ENCODE measurements at regions not wholly inside any gene's neighbourhood (a gene's known extent, or its start where the extent isn't known, plus 50 kb on each side); places are given as distances from the start of the nearest gene placed in this dataset.

DNA sequence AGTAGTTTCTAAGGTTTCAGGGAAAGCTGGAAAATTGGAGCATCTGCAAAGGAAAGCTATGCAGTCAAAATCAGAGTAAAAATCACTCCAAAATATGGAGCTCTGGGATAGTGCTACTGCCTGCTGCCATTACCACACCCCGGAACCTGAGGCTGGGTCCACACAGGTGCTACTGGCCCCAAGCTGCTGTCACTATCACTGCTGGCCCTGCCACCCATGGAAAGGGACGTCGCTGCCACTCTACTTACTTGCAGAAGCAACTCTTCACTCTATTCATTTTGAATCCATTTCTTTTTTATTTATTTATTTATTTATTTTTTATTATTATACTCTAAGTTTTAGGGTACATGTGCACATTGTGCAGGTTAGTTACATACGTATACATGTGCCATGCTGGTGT, 60.3 kb upstream of the RGS18 start:
- no peak for DNase-seq (ENCODE audit: low read depth)

DNA sequence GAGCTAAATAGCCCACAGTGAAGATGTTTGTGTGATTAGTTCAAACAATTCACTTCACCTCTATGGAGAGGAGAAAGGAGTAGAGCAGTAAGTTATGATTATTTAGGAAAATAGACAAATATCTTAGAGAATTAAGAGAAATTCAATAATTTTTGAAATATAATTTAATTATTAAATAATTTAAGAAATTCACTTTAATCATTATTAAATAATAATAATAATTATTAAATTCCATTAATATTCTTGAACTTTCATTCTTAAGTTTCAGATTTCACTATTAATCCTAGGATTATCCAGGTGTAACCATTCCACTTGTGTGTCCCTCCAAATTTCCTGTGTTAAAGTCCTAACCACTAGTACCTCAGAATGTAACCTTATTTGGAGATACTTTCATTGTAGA, 58.9 kb upstream of the RGS18 start:
- DNase-seq (ENCODE audit: low read depth) = no peak

DNA sequence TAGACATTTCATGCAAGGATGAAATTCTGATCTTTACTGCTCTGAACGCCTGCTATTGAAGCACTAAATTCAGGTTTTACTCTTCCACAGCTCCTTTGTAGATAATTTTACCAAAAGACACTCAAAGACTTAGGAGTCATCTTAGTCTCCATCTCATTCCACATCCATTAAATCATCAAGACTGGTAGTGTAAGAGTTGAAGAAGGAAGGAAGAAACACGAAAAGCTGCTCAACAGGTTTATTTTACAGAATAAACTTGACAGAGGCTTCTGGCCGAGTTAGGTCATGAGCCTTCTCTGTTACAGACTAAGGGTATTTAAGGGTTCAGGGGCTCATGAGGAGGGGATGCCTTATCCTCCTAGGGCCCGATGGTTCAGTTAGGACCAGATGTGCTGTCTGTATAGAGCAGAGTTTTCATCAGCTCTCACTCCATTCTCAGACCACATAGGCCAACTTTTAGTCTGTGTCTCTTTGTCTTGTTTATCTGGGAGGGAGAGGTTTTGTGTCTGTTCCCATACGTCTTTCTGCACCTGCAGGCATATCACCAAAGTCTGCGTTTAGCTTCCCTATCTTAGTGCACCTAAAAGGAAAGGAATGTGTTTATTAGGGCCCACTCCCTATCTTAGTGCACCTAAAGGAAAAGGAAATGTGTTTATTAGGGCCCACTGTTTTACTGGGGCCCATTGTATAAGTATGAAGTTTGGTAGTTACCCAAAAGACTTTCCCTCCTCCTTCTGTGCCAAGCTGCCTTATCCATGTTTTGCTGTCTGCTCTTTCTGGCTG, 57.4 kb upstream of the RGS18 start:
- DNase-seq (ENCODE audit: low read depth) = no peak

DNA sequence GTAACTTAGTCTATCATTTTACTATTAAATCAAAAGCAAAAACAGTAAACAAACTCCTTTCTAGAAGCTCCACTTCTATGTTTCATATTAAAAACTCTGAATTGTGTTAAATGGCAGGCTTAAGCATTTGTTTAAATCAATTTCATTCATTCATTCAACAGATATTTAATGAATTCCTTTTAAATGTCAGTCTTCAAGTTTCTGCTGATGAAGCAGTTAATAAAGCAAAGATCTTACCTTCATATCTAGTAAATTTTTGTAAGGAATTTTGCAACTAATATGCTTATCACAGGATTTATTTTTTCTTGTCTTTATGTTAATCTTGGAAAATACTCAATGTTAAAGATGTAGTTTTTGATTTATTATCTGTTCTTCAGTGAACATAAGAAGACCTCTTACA, 54.1 kb upstream of the RGS18 start:
- DNase-seq (ENCODE audit: low read depth) = no peak

DNA sequence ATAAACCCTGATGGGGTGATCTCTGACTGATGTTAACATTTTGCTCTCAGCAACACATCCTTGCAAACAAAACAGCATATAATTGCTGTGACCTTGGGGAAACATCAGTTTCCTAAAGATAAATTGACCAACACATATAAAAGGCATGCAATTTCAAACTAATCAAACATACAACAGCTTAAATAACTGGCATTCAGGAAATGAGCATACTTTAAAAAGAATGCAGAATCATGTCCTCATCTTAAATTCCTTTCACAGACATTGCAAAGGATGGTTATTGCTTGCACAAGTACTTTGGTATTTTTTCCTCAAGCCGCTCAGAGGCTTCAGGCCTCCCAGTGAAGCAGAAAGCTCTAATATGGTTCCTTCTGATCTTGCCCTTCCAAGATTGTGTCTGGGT, 53.4 kb upstream of the RGS18 start:
- peak; percentile 36 for DNase-seq (ENCODE audit: low read depth)

DNA sequence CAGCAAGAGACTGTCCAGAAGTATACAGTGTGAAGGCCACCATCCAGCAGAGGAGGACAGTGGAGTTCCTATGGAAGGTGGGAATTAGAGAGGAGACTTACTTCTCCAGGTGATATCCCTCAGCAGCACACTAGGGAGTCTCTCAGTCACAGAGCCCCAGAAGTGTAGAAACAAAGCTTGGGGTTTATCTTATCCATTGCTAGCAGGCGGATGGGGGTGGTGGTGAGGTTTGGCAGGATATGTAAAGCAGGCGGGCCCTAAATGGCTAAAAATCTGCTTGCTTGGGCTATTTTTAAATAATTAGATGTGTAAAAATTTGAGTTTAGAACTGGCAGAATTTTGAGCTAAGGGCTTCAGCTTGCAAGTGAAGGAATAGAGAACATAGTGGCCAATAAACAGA, 50.1 kb upstream of the RGS18 start:
- no peak for DNase-seq (ENCODE audit: low read depth)

All from GM04503 (cell line).